GM12891 (cell line): ENCODE measurements at regions not wholly inside any gene's neighbourhood (a gene's known extent, or its start where the extent isn't known, plus 50 kb on each side); places are given as distances from the start of the nearest gene placed in this dataset.

ENCODE experiments used
- POLR2A ChIP-seq: IDR thresholded peaks from 2 replicates; pipeline ENCODE4 v1.6.1; 2011; ENCODE audit warnings: low read depth, low read length, control low read depth
- TAF1 ChIP-seq: IDR thresholded peaks from 2 replicates; pipeline ENCODE4 v1.6.1; 2011; ENCODE audit warnings: low read depth, low read length, control low read depth

DNA sequence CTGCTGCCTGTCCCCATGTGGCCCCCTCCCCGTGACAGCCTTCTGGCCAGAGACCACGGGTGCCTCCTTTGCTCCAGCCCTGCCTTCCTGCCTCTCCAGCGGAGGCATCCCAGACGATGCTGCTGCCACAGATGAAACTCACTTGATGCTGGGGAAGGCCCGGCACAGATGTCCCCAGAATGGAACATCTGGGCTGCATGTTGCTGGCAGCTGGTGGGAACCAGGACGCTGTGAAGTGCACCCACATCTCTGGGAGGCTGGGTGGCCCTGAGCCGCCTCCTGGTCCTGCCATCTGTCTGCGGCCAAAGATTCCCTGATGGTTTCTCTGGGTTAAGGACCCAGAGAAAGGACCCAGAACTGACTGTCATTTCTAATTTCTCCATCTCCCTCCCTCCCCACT lies 51.9 kb upstream of the PTPRS start:
- TF ChIP-seq TAF1 (no peak), POLR2A (no peak)
